K562 (cell line): ENCODE measurements at regions not wholly inside any gene's neighbourhood (a gene's known extent, or its start where the extent isn't known, plus 50 kb on each side); places are given as distances from the start of the nearest gene placed in this dataset.

ENCODE experiments used
- ATAC-seq: fragments of 200-7000 bp; cut with Tn5 transposase; 3 replicates; pipeline ENCODE4 v1.9.1; 2020; ENCODE audit warnings: moderate library complexity
- BruUV-seq: library from RNA; stranded (reverse); fragments of 400-500 nt; replicated peaks from 2 replicates; lab custom pipeline; 2021; lab: Mats Ljungman, UMichigan
- CTCF ChIA-PET: fragments of 300-600 bp; formaldehyde crosslinking; extraction: SDS; loops from one replicate; lab custom pipeline; 2021; ENCODE audit warnings: low intra/inter-chr PET ratio; lab: Yijun Ruan, JAX
- POLR2A ChIA-PET: fragments of 300-600, 350-650 bp; sonication (Branson Sonifier 250); formaldehyde crosslinking; extraction: SDS; loops from one replicate; lab custom pipeline; 2021; ENCODE audit warnings: antibody characterized with exemption, inconsistent platforms; lab: Yijun Ruan, JAX
- DNase-seq, 4 experiments: peaks; one replicate each; pipeline versions ENCODE4 v3.0.0 to v3.0.0-alpha.2; 2011 to 2018; ENCODE audit warnings: low spot score in 3 of 4, mixed read lengths in 3 of 4; ENCODE audit errors: extremely low read depth in 1 of 4
- FAIRE-seq: peaks from 2 replicates; lab custom pipeline; 2011; peaks lifted over from hg19 to GRCh38; lab: Jason Lieb, UNC
- H2AFZ ChIP-seq: 2 replicates; pipeline ENCODE4 v1.6.0; 2011; ENCODE audit warnings: low read depth, low read length, control low read depth, inconsistent platforms
- H3K27ac ChIP-seq: fragments of 200-600 bp; 3 replicates; pipeline ENCODE4 v1.8.0; 2011; ENCODE audit warnings: low read depth, mild to moderate bottlenecking, control low read depth, inconsistent platforms, low read length, moderate library complexity, mixed read lengths; ENCODE audit errors: extremely low read depth
- H3K27me3 ChIP-seq, 2 experiments: fragments of 300-600 bp in 1 of 2; 2 replicates in 1 of 2; 3 replicates in 1 of 2; pipeline versions ENCODE4 v1.6.0 to v1.8.0; 2011; ENCODE audit warnings: inconsistent platforms in 2 of 2, low read length in 2 of 2, mild to moderate bottlenecking in 1 of 2, mixed read lengths in 1 of 2, moderate library complexity in 1 of 2; ENCODE audit not compliant: control insufficient read depth in 2 of 2, insufficient read depth in 2 of 2
- H3K36me3 ChIP-seq: fragments of 300-600 bp; 3 replicates; pipeline ENCODE4 v1.8.0; 2011; ENCODE audit warnings: mild to moderate bottlenecking, low read length, inconsistent platforms; ENCODE audit not compliant: control insufficient read depth, insufficient read depth
- H3K4me1 ChIP-seq, 2 experiments: fragments of 200-600 bp in 1 of 2; replicated peaks in 1 of 2; 2 replicates in 1 of 2; 3 replicates in 1 of 2; pipeline versions ENCODE4 v1.5.1 to v1.8.0; 2011; ENCODE audit warnings: inconsistent platforms in 2 of 2, low read length in 2 of 2, mild to moderate bottlenecking in 1 of 2, mixed read lengths in 1 of 2, moderate library complexity in 1 of 2; ENCODE audit not compliant: control insufficient read depth in 2 of 2, insufficient read depth in 2 of 2
- H3K4me2 ChIP-seq: 2 replicates; pipeline ENCODE4 v1.6.1; 2011; ENCODE audit warnings: low read length, control low read depth, inconsistent platforms, mixed read lengths; ENCODE audit not compliant: insufficient read depth
- H3K4me3 ChIP-seq: fragments of 200-600 bp; sonication (generic), shearing (Covaris generic); 2 replicates; pipeline ENCODE4 v1.5.1; 2016; ENCODE audit warnings: control low read depth, inconsistent platforms
- H3K79me2 ChIP-seq: fragments of 200-600 bp; 3 replicates; pipeline ENCODE4 v1.8.0; 2011; ENCODE audit warnings: low read length, inconsistent platforms; ENCODE audit not compliant: control insufficient read depth, insufficient read depth
- H3K9ac ChIP-seq, 2 experiments: 2 replicates each; pipeline versions ENCODE4 v1.6.0 to v1.6.1; 2011; ENCODE audit warnings: low read depth in 2 of 2, low read length in 2 of 2, control low read depth in 1 of 2, inconsistent platforms in 1 of 2, mild to moderate bottlenecking in 1 of 2, mixed read lengths in 1 of 2; ENCODE audit not compliant: insufficient read depth in 1 of 2
- H3K9me1 ChIP-seq: one replicate; pipeline ENCODE4 v1.6.0; 2011; ENCODE audit warnings: inconsistent platforms, mild to moderate bottlenecking, low read length, moderate library complexity; ENCODE audit not compliant: control insufficient read depth, insufficient read depth
- H3K9me3 ChIP-seq: replicated peaks from 2 replicates; pipeline ENCODE4 v1.5.1; 2011; ENCODE audit warnings: low read depth, low read length, inconsistent platforms; ENCODE audit not compliant: control insufficient read depth, insufficient read depth
- H4K20me1 ChIP-seq: replicated peaks from 2 replicates; pipeline ENCODE4 v1.6.1; 2011; ENCODE audit warnings: low read length, inconsistent platforms, mixed read lengths; ENCODE audit not compliant: control insufficient read depth, insufficient read depth
- AFF1 ChIP-seq, 2 experiments: fragments of 450-650 bp; IDR thresholded peaks; 2 replicates each; pipeline ENCODE4 v1.6.1; 2018; ENCODE audit warnings: mild to moderate bottlenecking in 2 of 2, low read depth in 1 of 2; ENCODE audit not compliant: partially characterized antibody in 2 of 2
- ARNT ChIP-seq, 2 experiments: fragments of 450-650 bp; IDR thresholded peaks; 2 replicates each; pipeline ENCODE4 v1.6.1; 2016; ENCODE audit warnings: mild to moderate bottlenecking in 1 of 2
- BCL6 ChIP-seq: fragments of 250-450 bp; sonication (Bioruptor Pico); IDR thresholded peaks from 2 replicates; pipeline ENCODE4 v1.4.0; 2020
- E2F3 ChIP-seq: fragments of 250-450 bp; sonication (Bioruptor Pico); IDR thresholded peaks from 2 replicates; pipeline ENCODE4 v1.4.0; 2020; ENCODE audit warnings: mild to moderate bottlenecking
- E2F8 ChIP-seq: fragments of 450-650 bp; IDR thresholded peaks from 2 replicates; pipeline ENCODE4 v1.7.1; 2018; ENCODE audit warnings: mild to moderate bottlenecking, low read depth; ENCODE audit not compliant: partially characterized antibody
- EZH2 ChIP-seq: IDR thresholded peaks from 2 replicates; pipeline ENCODE4 v1.6.1; 2012; ENCODE audit warnings: low read depth, mild to moderate bottlenecking, inconsistent platforms, low read length, borderline replicate concordance
- FOXJ2 ChIP-seq: fragments of 200-800 bp; sonication (Bioruptor generic); IDR thresholded peaks from 2 replicates; pipeline ENCODE4 v1.6.1; 2016; ENCODE audit warnings: missing genetic modification characterization, missing compliant biosample characterization
- KHSRP ChIP-seq: fragments of 450-650 bp; IDR thresholded peaks from 2 replicates; pipeline ENCODE4 v1.6.1; 2017
- LEF1 ChIP-seq: fragments of 450-650 bp; IDR thresholded peaks from 2 replicates; pipeline ENCODE4 v1.6.1; 2016; ENCODE audit warnings: mild to moderate bottlenecking
- RBM25 ChIP-seq: fragments of 200-400 bp; formaldehyde crosslinking; IDR thresholded peaks from 2 replicates; pipeline ENCODE4 v1.6.1; 2018; ENCODE audit warnings: low read length, low read depth, moderate library complexity; ENCODE audit not compliant: severe bottlenecking
- ZNF449 ChIP-seq: fragments of 250-450 bp; sonication (Bioruptor Pico); IDR thresholded peaks from 2 replicates; pipeline ENCODE4 v1.8.0; 2022; ENCODE audit warnings: moderate library complexity, mild to moderate bottlenecking, inconsistent platforms
- ZNF583 ChIP-seq: fragments of 250-450 bp; sonication (Bioruptor Pico); IDR thresholded peaks from 2 replicates; pipeline ENCODE4 v1.4.0; 2020
- ZNF644 ChIP-seq: fragments of 200-800 bp; sonication (Bioruptor generic); IDR thresholded peaks from 2 replicates; pipeline ENCODE4 v1.6.1; 2016; ENCODE audit warnings: low read depth, missing genetic modification characterization, missing compliant biosample characterization
- WGBS: fragments of 100-300 bp; shearing (Covaris generic); methylation state at CpG from one replicate; pipeline ENCODE4 v1.1.6; 2016; ENCODE audit warnings: low coverage, mixed read lengths; ENCODE audit not compliant: insufficient coverage; ENCODE audit errors: missing lambda C conversion rate; 5-methylcytosine and 5-hydroxymethylcytosine counted together
- in situ Hi-C: fragments of 300-500 bp; cut with MboI; formaldehyde crosslinking; loops from 4 replicates; pipeline ENCODE4 v1.15.0; 2018; ENCODE audit warnings: inconsistent platforms, mixed read lengths
- intact Hi-C: fragments of 100-400 bp; cut with micrococcal nuclease; formaldehyde crosslinking; loops from 2 replicates; pipeline ENCODE4 v1.14.2; 2022

- DNase-seq (peak; percentile 32 to 76 (median 42)), ATAC-seq (peak; percentile 82), FAIRE-seq (peak; percentile 71)
- H3K27me3 ChIP-seq: no peaks in the 10 kb centered on the region
- H3K79me2 ChIP-seq: no peaks in the 10 kb centered on the region
- peak overlapping the region in 1 of 2 experiments; percentile 67; a peak in 2 of 4 replicates for H3K9ac ChIP-seq
- peak overlapping the region; percentile 91 for H2AFZ ChIP-seq
- H4K20me1 ChIP-seq: no peaks in the 10 kb centered on the region
- POLR2A ChIA-PET: interaction anchor here (1.1 kb wide), 1 partner anchor 14 kb away, joined by 6 read pairs; no protein-coding TSS in a partner anchor
- no TSS peak for BruUV-seq
- no peaks in the 10 kb centered on the region for H3K9me1 ChIP-seq
- in situ Hi-C loops: no loop called here
- CTCF ChIA-PET: no interaction called here
- no peak overlapping the region for H3K4me3 ChIP-seq
- H3K4me1 ChIP-seq: peaks cover 7 to 28% of the 10 kb centered on the region in 2 experiments; a peak in 3 of 5 replicates
- intact Hi-C loops: no loop called here
- H3K4me2 ChIP-seq: peak overlapping the region; percentile 47
- H3K9me3 ChIP-seq: peaks cover 3% of the 10 kb centered on the region
- no peaks in the 10 kb centered on the region for H3K36me3 ChIP-seq
- WGBS: 14% methylated on average over 4 of the region's 5 CpGs
- peak overlapping the region; percentile 82 for H3K27ac ChIP-seq
- TF ChIP-seq EZH2: no peak
- TF ChIP-seq ZNF644 (tag): peak; percentile 85
- peak; percentile 51 for TF ChIP-seq E2F8
- TF ChIP-seq ARNT (IDR thresholded peaks at IDR 0.05): no peak
- TF ChIP-seq AFF1 (IDR thresholded peaks at IDR 0.05; ENCODE audit: low read depth in 1 of 2, partially characterized antibody in 2 of 2): no peak
- no peak for TF ChIP-seq KHSRP
- no peak for TF ChIP-seq RBM25
- no peak for TF ChIP-seq FOXJ2 (tag)
- no peak for TF ChIP-seq BCL6 (CRISPR knock-in tag)
- 0 out of 2 replicates have a peak, but pooled peaks have one; percentile 23 for TF ChIP-seq ZNF583
- peak; percentile 83 for TF ChIP-seq LEF1
- TF ChIP-seq E2F3 (CRISPR knock-in tag): no peak
- peak; percentile 72; the same call in 1 of the 2 replicates for TF ChIP-seq ZNF449
Observed at GRCh38 chr12:93302331-93303229, 75.1 kb upstream of the NUDT4 start.
